Endothelial cell of umbilical vein (primary cell): ENCODE measurements at regions not wholly inside any gene's neighbourhood (a gene's known extent, or its start where the extent isn't known, plus 50 kb on each side); places are given as distances from the start of the nearest gene placed in this dataset.

Source experiments
- BruUV-seq: library from RNA; stranded (reverse); fragments of 400-500 nt; replicated peaks from 2 replicates; lab custom pipeline; 2021; lab: Mats Ljungman, UMichigan
- CTCF ChIA-PET: fragments of 300-600, 350-600 bp; sonication (Branson Sonifier 250); formaldehyde crosslinking; loops from one replicate; lab custom pipeline; 2021; ENCODE audit warnings: antibody characterized with exemption, inconsistent platforms; lab: Charles Lee
- POLR2A ChIA-PET: fragments of 300-600, 350-600 bp; sonication (Branson Sonifier 250); formaldehyde crosslinking; loops from one replicate; lab custom pipeline; 2021; ENCODE audit warnings: antibody characterized with exemption, inconsistent platforms; lab: Charles Lee
- DNase-seq: peaks from one replicate; pipeline ENCODE4 v3.0.0-alpha.2; 2011; ENCODE audit warnings: low read depth, low spot score
- FAIRE-seq: peaks from 2 replicates; lab custom pipeline; 2011; peaks lifted over from hg19 to GRCh38; lab: Jason Lieb, UNC
- H2AFZ ChIP-seq: 2 replicates; pipeline ENCODE4 v1.6.0; 2012; ENCODE audit warnings: low read depth, low read length, control low read depth, inconsistent platforms
- H3K27ac ChIP-seq: 2 replicates; pipeline ENCODE4 v1.5.1; 2011; ENCODE audit warnings: low read depth, mild to moderate bottlenecking, control low read depth, low read length, moderate library complexity; ENCODE audit not compliant: insufficient read depth
- H3K27me3 ChIP-seq, 2 experiments: 2 replicates each; pipeline versions ENCODE4 v1.6.0 to v1.6.1; 2011; ENCODE audit warnings: low read length in 2 of 2, mixed read lengths in 1 of 2; ENCODE audit not compliant: control insufficient read depth in 2 of 2, insufficient read depth in 2 of 2
- H3K36me3 ChIP-seq, 2 experiments: 2 replicates in 1 of 2; 3 replicates in 1 of 2; pipeline ENCODE4 v1.5.1; 2011; ENCODE audit warnings: low read length in 2 of 2, mild to moderate bottlenecking in 1 of 2, moderate library complexity in 1 of 2; ENCODE audit not compliant: control insufficient read depth in 2 of 2, insufficient read depth in 2 of 2; ENCODE audit errors: extremely low read depth in 1 of 2
- H3K4me1 ChIP-seq: 3 replicates; pipeline ENCODE4 v1.5.1; 2011; ENCODE audit warnings: mild to moderate bottlenecking, low read length; ENCODE audit not compliant: control insufficient read depth, insufficient read depth; ENCODE audit errors: extremely low read depth
- H3K4me2 ChIP-seq: 2 replicates; pipeline ENCODE4 v1.6.1; 2011; ENCODE audit warnings: low read length, control low read depth, mixed read lengths; ENCODE audit not compliant: insufficient read depth
- H3K4me3 ChIP-seq, 3 experiments: fragments of 200-600 bp in 1 of 3; sonication (generic), shearing (Covaris generic) in 1 of 3; replicated peaks in 1 of 3; 2 replicates each; pipeline ENCODE4 v1.5.1; 2011 to 2016; ENCODE audit warnings: control low read depth in 3 of 3, low read length in 3 of 3, mild to moderate bottlenecking in 2 of 3, inconsistent platforms in 1 of 3, low read depth in 1 of 3, moderate library complexity in 1 of 3; ENCODE audit not compliant: insufficient read depth in 1 of 3
- H3K79me2 ChIP-seq: 2 replicates; pipeline ENCODE4 v1.6.0; 2012; ENCODE audit warnings: low read length, inconsistent platforms; ENCODE audit not compliant: control insufficient read depth, insufficient read depth
- H3K9ac ChIP-seq: replicated peaks from 2 replicates; pipeline ENCODE3; 2011; ENCODE audit warnings: low read length, control low read depth; ENCODE audit not compliant: insufficient read depth; ENCODE audit errors: extremely low read depth
- H3K9me1 ChIP-seq: replicated peaks from 3 replicates; pipeline ENCODE4 v1.6.0; 2011; ENCODE audit warnings: mild to moderate bottlenecking, low read length; ENCODE audit not compliant: control insufficient read depth, insufficient read depth; ENCODE audit errors: extremely low read depth
- H3K9me3 ChIP-seq: replicated peaks from 2 replicates; pipeline ENCODE4 v1.5.1; 2012; ENCODE audit warnings: low read length, inconsistent platforms; ENCODE audit not compliant: control insufficient read depth, insufficient read depth
- H4K20me1 ChIP-seq: replicated peaks from 2 replicates; pipeline ENCODE3; 2011; ENCODE audit warnings: mild to moderate bottlenecking, low read length; ENCODE audit not compliant: control insufficient read depth, insufficient read depth; ENCODE audit errors: extremely low read depth
- CTCF ChIP-seq, 2 donors: IDR thresholded peaks; 1 replicate in 1 of 2; 2 replicates in 1 of 2; pipeline ENCODE4 v1.5.1; 2011; ENCODE audit warnings: low read length in 2 of 2, mild to moderate bottlenecking in 2 of 2, moderate library complexity in 2 of 2, control low read depth in 1 of 2, inconsistent platforms in 1 of 2, low read depth in 1 of 2; ENCODE audit not compliant: insufficient read depth in 1 of 2; ENCODE audit errors: extremely low read depth in 1 of 2
- JUN ChIP-seq: IDR thresholded peaks from 2 replicates; pipeline ENCODE4 v1.6.1; 2011; ENCODE audit warnings: borderline replicate concordance, low read depth; ENCODE audit not compliant: insufficient read length, insufficient read depth
- MAX ChIP-seq: IDR thresholded peaks from 2 replicates; pipeline ENCODE4 v1.6.1; 2011; ENCODE audit not compliant: insufficient read depth, insufficient read length
- POLR2A ChIP-seq: IDR thresholded peaks from 2 replicates; pipeline ENCODE4 v1.6.1; 2012; ENCODE audit warnings: low read depth, mild to moderate bottlenecking, control low read depth, low read length
- POLR2AphosphoS5 ChIP-seq: IDR thresholded peaks from 2 replicates; pipeline ENCODE4 v1.6.1; 2012; ENCODE audit warnings: low read depth, mild to moderate bottlenecking, control low read depth, low read length, moderate library complexity; ENCODE audit not compliant: insufficient read depth
- dilution Hi-C: fragments of 300-500 bp; cut with MboI; formaldehyde crosslinking; loops from one replicate; pipeline ENCODE4 v1.15.0; 2019; ENCODE audit warnings: low sequenced_read_pairs; ENCODE audit not compliant: extremely low pct_ligation_motif_present
- intact Hi-C: fragments of 100-400 bp; cut with micrococcal nuclease; formaldehyde crosslinking; loops from one replicate; pipeline ENCODE4 v1.10.0; 2022

- dilution Hi-C loops (no loop called here), intact Hi-C loops (no loop called here)
- ChIA-PET POLR2A (no interaction called here), CTCF (no interaction called here)
- FAIRE-seq (no peak), DNase-seq (no peak)
- TF ChIP-seq MAX (no peak), CTCF (IDR thresholded peaks at IDR 0.05; ENCODE audit: extremely low read depth in 1 of 2, insufficient read depth in 1 of 2, low read depth in 1 of 2, low read length in 2 of 2) (no peak), POLR2AphosphoS5 (no peak), POLR2A (no peak), JUN (no peak)
- no peaks in the 10 kb centered on the region for H3K9me3 ChIP-seq
- H3K9me1 ChIP-seq: no peaks in the 10 kb centered on the region
- H3K36me3 ChIP-seq: no peaks in the 10 kb centered on the region
- no peak overlapping the region for H3K4me3 ChIP-seq
- H3K4me1 ChIP-seq: no peaks in the 10 kb centered on the region
- no peaks in the 10 kb centered on the region for H3K27me3 ChIP-seq
- no peak overlapping the region for H3K4me2 ChIP-seq
- H3K79me2 ChIP-seq: no peaks in the 10 kb centered on the region
- no peak overlapping the region for H3K27ac ChIP-seq
- no TSS peak for BruUV-seq
- no peaks in the 10 kb centered on the region for H4K20me1 ChIP-seq
- no peak overlapping the region for H3K9ac ChIP-seq
- no peak overlapping the region for H2AFZ ChIP-seq
Observed at GRCh38 chr7:96933067-96933645, 72.2 kb upstream of the DLX6 start.

- TF ChIP-seq MAX: no peak
- TF ChIP-seq CTCF (IDR thresholded peaks at IDR 0.05; ENCODE audit: extremely low read depth in 1 of 2, insufficient read depth in 1 of 2, low read depth in 1 of 2, low read length in 2 of 2): no peak
- Histone ChIP-seq H3K27ac (no peak overlapping the region), H3K4me1 (no peaks in the 10 kb centered on the region), H3K9ac (no peak overlapping the region), H3K79me2 (no peaks in the 10 kb centered on the region), H4K20me1 (no peaks in the 10 kb centered on the region), H3K9me1 (no peaks in the 10 kb centered on the region), H3K4me2 (no peak overlapping the region), H3K27me3 (no peaks in the 10 kb centered on the region), H3K4me3 (no peak overlapping the region), H3K36me3 (no peaks in the 10 kb centered on the region), H3K9me3 (no peaks in the 10 kb centered on the region), H2AFZ (no peak overlapping the region)
- FAIRE-seq (no peak), DNase-seq (no peak)
- BruUV-seq: no TSS peak
- intact Hi-C loops (no loop called here), dilution Hi-C loops (no loop called here)
- ChIA-PET POLR2A (no interaction called here), CTCF (no interaction called here)
Observed at GRCh38 chr7:96936621-96937020, 68.7 kb upstream of the DLX6 start.
